ENCODE measurements at regions not wholly inside any gene's neighbourhood (a gene's known extent, or its start where the extent isn't known, plus 50 kb on each side); places are given as distances from the start of the nearest gene placed in this dataset.

DNA sequence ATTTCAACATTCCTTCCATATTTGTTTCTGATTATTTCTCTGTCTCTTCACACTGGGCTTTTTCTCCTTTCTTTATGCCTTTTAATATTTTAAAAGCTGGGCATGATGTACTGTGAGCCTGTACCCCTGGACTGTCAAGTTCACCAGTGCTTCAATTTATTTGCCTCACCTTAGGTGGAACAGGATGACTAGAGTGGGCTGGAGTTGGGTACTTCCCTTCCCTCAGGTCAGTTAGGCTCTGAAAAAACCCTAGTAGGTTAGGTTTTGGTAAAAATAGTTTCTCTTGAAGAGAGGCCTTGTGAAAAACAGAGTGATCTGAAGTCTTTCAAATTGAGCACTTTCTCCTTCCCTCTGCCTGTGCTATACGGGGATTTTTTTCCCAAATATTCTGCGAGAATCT lies 163.0 kb upstream of the LYPLAL1 start:
- Histone ChIP-seq H3K36me3 (replicated peaks in 1 of 2; ENCODE audit: control insufficient read depth in 1 of 2, insufficient read depth in 2 of 2, low read length in 2 of 2) (no peaks in the 10 kb centered on the region), H3K79me2 (ENCODE audit: insufficient read depth, low read length) (no peaks in the 10 kb centered on the region), H2AFZ (ENCODE audit: insufficient read depth, low read depth, low read length, poor library complexity, severe bottlenecking) (no peak overlapping the region), H3K9me3 (replicated peaks in 1 of 2; ENCODE audit: control insufficient read depth in 1 of 2, insufficient read depth in 1 of 2, low read length in 2 of 2) (no peaks in the 10 kb centered on the region), H3K4me3 (replicated peaks in 1 of 3; ENCODE audit: low read depth in 2 of 3, low read length in 3 of 3) (no peak overlapping the region), H3K27ac (ENCODE audit: low read depth in 1 of 2, low read length in 2 of 2) (no peak overlapping the region), H3K4me2 (replicated peaks; ENCODE audit: extremely low read depth, low read length, poor library complexity, severe bottlenecking) (no peak overlapping the region), H3K9ac (ENCODE audit: insufficient read depth, low read length, poor library complexity, severe bottlenecking) (no peak overlapping the region), H3K27me3 (ENCODE audit: control insufficient read depth in 2 of 2, insufficient read depth in 2 of 2, low read length in 2 of 2) (no peaks in the 10 kb centered on the region), H4K20me1 (ENCODE audit: insufficient read depth, low read length) (no peaks in the 10 kb centered on the region), H3K4me1 (ENCODE audit: control insufficient read depth in 1 of 2, insufficient read depth in 2 of 2, low read length in 2 of 2) (no peaks in the 10 kb centered on the region)
- no peaks in the 10 kb centered on the region for H3K4me1 Mint-ChIP-seq
- DNase-seq: no peak
- intact Hi-C loops (cut with micrococcal nuclease): no loop called here
- TF ChIP-seq, protein P1, sequence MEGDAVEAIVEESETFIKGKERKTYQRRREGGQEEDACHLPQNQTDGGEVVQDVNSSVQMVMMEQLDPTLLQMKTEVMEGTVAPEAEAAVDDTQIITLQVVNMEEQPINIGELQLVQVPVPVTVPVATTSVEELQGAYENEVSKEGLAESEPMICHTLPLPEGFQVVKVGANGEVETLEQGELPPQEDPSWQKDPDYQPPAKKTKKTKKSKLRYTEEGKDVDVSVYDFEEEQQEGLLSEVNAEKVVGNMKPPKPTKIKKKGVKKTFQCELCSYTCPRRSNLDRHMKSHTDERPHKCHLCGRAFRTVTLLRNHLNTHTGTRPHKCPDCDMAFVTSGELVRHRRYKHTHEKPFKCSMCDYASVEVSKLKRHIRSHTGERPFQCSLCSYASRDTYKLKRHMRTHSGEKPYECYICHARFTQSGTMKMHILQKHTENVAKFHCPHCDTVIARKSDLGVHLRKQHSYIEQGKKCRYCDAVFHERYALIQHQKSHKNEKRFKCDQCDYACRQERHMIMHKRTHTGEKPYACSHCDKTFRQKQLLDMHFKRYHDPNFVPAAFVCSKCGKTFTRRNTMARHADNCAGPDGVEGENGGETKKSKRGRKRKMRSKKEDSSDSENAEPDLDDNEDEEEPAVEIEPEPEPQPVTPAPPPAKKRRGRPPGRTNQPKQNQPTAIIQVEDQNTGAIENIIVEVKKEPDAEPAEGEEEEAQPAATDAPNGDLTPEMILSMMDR (IDR thresholded peaks at IDR 0.05): no peak
- H3K4me3 Mint-ChIP-seq: no peak overlapping the region
- H3K27ac Mint-ChIP-seq: no peak overlapping the region
- peaks cover 0 to 7% (median 3%) of the 10 kb centered on the region in 7 donors for H3K9me3 Mint-ChIP-seq
- no peaks in the 10 kb centered on the region for H3K36me3 Mint-ChIP-seq
- peaks cover 0 to 2% (median 0%) of the 10 kb centered on the region in 3 donors for H3K27me3 Mint-ChIP-seq (ENCODE audit: low read depth in 3 of 3)
- 100% methylated on average over 1 of the region's 2 CpGs for WGBS (ENCODE audit: insufficient coverage)

DNA sequence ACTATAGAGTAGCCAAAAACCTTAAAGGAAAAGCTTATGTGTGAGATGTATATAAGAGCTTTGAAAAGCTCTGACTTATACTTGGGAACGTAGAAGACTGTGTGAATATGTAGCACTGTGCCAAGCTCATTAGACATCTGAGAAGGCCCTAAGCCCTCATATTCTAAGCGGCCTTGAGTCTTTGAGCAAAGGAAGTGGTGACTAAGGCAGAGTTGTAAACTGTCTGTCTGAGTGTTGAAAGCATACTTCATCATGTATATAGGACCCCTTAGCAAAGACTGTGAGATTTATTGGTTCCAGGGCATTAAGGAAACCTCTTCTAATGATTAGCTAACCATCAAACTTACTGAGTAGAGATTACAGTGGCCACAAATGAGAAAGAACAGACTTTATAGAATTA lies 153.3 kb upstream of the LYPLAL1 start:
- intact Hi-C loops (cut with micrococcal nuclease): no loop called here
- DNase-seq: no peak
- Histone ChIP-seq H4K20me1 (ENCODE audit: insufficient read depth, low read length) (no peaks in the 10 kb centered on the region), H3K79me2 (ENCODE audit: insufficient read depth, low read length) (no peaks in the 10 kb centered on the region), H3K4me3 (replicated peaks in 1 of 3; ENCODE audit: low read depth in 2 of 3, low read length in 3 of 3) (no peak overlapping the region), H2AFZ (ENCODE audit: insufficient read depth, low read depth, low read length, poor library complexity, severe bottlenecking) (no peak overlapping the region), H3K4me2 (replicated peaks; ENCODE audit: extremely low read depth, low read length, poor library complexity, severe bottlenecking) (no peak overlapping the region), H3K9me3 (replicated peaks in 1 of 2; ENCODE audit: control insufficient read depth in 1 of 2, insufficient read depth in 1 of 2, low read length in 2 of 2) (peaks cover 0 to 11% of the 10 kb centered on the region in 2 donors), H3K4me1 (ENCODE audit: control insufficient read depth in 1 of 2, insufficient read depth in 2 of 2, low read length in 2 of 2) (no peaks in the 10 kb centered on the region), H3K27ac (ENCODE audit: low read depth in 1 of 2, low read length in 2 of 2) (no peak overlapping the region), H3K36me3 (replicated peaks in 1 of 2; ENCODE audit: control insufficient read depth in 1 of 2, insufficient read depth in 2 of 2, low read length in 2 of 2) (no peaks in the 10 kb centered on the region), H3K27me3 (ENCODE audit: control insufficient read depth in 2 of 2, insufficient read depth in 2 of 2, low read length in 2 of 2) (no peaks in the 10 kb centered on the region), H3K9ac (ENCODE audit: insufficient read depth, low read length, poor library complexity, severe bottlenecking) (no peak overlapping the region)
- H3K9me3 Mint-ChIP-seq: peaks cover 0 to 7% (median 6%) of the 10 kb centered on the region in 7 donors
- TF ChIP-seq, protein P1 (IDR thresholded peaks at IDR 0.05): no peak
- H3K4me3 Mint-ChIP-seq: no peak overlapping the region
- H3K4me1 Mint-ChIP-seq: no peaks in the 10 kb centered on the region
- H3K36me3 Mint-ChIP-seq: no peaks in the 10 kb centered on the region
- 79% methylated on average over 2 of the region's 2 CpGs for WGBS (ENCODE audit: insufficient coverage)
- no peak overlapping the region for H3K27ac Mint-ChIP-seq
- peaks cover 0 to 2% (median 1%) of the 10 kb centered on the region in 3 donors for H3K27me3 Mint-ChIP-seq (ENCODE audit: low read depth in 3 of 3)
